Stimulated activated CD4-positive, alpha-beta T cell treated with anti-CD3 and anti-CD28 coated beads, Interleukin-15, amount 100 ng/mL, for 24 hours (primary cell): ENCODE measurements at regions not wholly inside any gene's neighbourhood (a gene's known extent, or its start where the extent isn't known, plus 50 kb on each side); places are given as distances from the start of the nearest gene placed in this dataset.
"Not testable (repeated sequence)": the region's sequence is repeated elsewhere in the genome, so short reads cannot be mapped to it uniquely, and the experiment has no call there.

ENCODE experiments used
- DNase-seq: peaks from one replicate; pipeline ENCODE4 v3.0.0-alpha.2; 2020

- DNase-seq: no peak
Observed at GRCh38 chr2:2919574-2920365, 457.8 kb downstream of the EIPR1 start.

GRCh38 chr2:2919026-2919425 is 458.6 kb downstream of the EIPR1 start:
- no peak for DNase-seq

- no peak for DNase-seq
Observed at GRCh38 chr2:2916621-2917020, 461.0 kb downstream of the EIPR1 start.

- no peak for DNase-seq
Observed at GRCh38 chr2:2914252-2914651, 463.4 kb downstream of the EIPR1 start.

GRCh38 chr2:2913601-2914120 is 464.0 kb downstream of the EIPR1 start:
- no peak for DNase-seq

GRCh38 chr2:2912731-2913130 is 464.9 kb downstream of the EIPR1 start:
- no peak for DNase-seq

GRCh38 chr2:2912293-2912692 is 465.3 kb downstream of the EIPR1 start:
- no peak for DNase-seq

- no peak for DNase-seq
Observed at GRCh38 chr2:2910259-2910658, 467.4 kb downstream of the EIPR1 start.

- no peak for DNase-seq
Observed at GRCh38 chr2:2909086-2910035, 468.3 kb downstream of the EIPR1 start.

- DNase-seq: no peak
Observed at GRCh38 chr2:2906091-2906490, 471.5 kb downstream of the EIPR1 start.

GRCh38 chr2:2904721-2905350 is 472.8 kb downstream of the EIPR1 start:
- DNase-seq: no peak

- DNase-seq: no peak
Observed at GRCh38 chr2:2902547-2903281, 474.9 kb downstream of the EIPR1 start.

- peak; percentile 3 for DNase-seq
Observed at GRCh38 chr2:2901384-2902345, 476.0 kb downstream of the EIPR1 start.

GRCh38 chr2:2899826-2900225 is 477.8 kb downstream of the EIPR1 start:
- DNase-seq: no peak

GRCh38 chr2:2898744-2899143 is 478.9 kb downstream of the EIPR1 start:
- no peak for DNase-seq

GRCh38 chr2:2896643-2897042 is 481.0 kb downstream of the EIPR1 start:
- DNase-seq: no peak

GRCh38 chr2:2896011-2896410 is 481.6 kb downstream of the EIPR1 start:
- DNase-seq: no peak

- not testable (repeated sequence) for DNase-seq
Observed at GRCh38 chr2:2894011-2894410, 483.6 kb downstream of the EIPR1 start.

GRCh38 chr2:2892892-2893291 is 484.7 kb downstream of the EIPR1 start:
- no peak for DNase-seq

- no peak for DNase-seq
Observed at GRCh38 chr2:2892378-2892777, 485.2 kb downstream of the EIPR1 start.

- no peak for DNase-seq
Observed at GRCh38 chr2:2890901-2891300, 486.7 kb downstream of the EIPR1 start.
